Kasumi-1 (cell line): ENCODE measurements at regions not wholly inside any gene's neighbourhood (a gene's known extent, or its start where the extent isn't known, plus 50 kb on each side); places are given as distances from the start of the nearest gene placed in this dataset.

ENCODE experiments used
- DNase-seq, 2 experiments: peaks; one replicate each; lab custom pipeline; 2025; lab: John Stamatoyannopoulos, UW

GRCh38 chr18:51582551-51582950 lies 385.1 kb upstream of the MEX3C start:
- DNase-seq: no peak

- DNase-seq: no peak
These were observed 391.1 kb upstream of the MEX3C start for GRCh38 chr18:51588616-51589015.

DNA sequence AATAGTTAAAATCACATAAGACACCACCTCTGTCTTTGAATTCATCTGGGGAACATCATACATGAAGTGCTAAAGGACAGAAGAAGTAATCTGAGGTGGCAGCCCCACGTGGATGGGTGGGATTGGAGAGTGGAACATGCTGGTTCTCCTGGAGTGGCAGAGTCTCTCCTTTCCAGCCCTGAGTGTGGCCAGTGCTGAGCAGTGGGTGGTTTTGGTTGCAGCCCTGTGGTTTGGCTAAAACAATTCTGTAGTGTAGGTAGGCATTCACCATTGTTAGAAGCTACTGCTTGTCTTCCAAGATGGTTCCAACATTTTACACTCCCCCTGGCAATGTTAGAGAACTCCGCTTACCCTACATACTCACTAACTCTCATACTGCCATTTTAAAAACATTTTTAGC lies 396.4 kb upstream of the MEX3C start:
- no peak for DNase-seq

DNA sequence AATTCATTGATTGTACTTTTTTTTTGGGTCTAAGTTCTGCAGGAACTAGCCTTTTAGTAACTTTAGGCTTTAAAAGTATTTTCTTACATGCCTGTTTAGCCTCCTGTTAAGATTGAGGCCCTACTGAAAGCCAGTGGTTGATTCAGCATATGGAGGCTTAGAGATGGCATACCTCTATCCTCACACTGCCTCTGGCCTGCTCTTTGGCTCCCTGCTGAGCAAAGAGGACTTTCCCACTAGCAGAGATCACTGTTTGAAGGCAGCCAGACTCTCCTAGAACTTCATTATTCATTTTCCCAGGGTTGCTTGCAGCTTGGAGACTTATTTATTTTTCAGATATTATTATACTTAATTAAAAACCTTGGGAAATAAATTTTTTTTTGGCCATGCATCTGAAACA lies 405.6 kb upstream of the MEX3C start:
- DNase-seq: no peak

- no peak for DNase-seq
These were observed 406.1 kb upstream of the MEX3C start for GRCh38 chr18:51603551-51603950.

DNA sequence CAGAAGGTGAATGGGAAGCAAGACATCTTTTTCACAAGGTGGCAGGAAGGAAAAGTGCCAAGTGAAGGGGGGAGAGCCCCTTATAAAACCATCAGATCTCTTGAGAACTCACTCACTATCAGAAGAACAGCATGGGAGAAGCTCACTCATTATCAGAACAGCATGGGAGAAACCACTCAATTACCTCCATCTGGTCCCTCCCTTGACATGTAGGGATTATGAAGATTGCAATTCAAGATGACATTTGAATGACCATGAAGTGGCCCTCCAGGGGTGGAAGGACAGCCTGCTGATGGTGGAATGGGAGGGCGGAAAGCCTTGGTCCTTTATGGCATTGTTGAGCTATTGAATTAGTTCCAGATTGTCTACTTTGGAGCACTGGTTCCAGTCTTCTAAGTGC lies 413.0 kb upstream of the MEX3C start:
- no peak for DNase-seq

- no peak for DNase-seq
These were observed 413.8 kb upstream of the MEX3C start for GRCh38 chr18:51611326-51611725.

DNA sequence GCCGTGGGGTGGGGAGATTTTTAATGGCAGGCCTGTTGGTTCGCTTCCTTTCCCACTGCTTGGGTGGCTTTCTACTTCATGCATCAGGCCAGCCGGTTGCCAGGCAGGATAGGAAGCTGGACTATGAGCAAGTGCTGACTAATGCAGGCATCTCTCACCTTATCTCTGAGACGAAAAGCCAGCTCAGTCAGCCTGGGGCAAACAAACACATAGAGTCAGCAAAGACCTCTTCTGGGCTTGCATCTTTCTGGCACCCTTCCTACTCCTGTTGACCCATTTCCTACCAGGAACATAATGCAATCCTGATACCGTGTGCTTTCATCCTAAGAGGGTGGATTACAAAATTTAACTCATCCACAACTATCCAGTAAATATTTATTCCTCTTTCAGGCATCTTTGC lies 416.6 kb upstream of the MEX3C start:
- no peak for DNase-seq

- no peak for DNase-seq
These were observed 417.6 kb upstream of the MEX3C start for GRCh38 chr18:51614967-51615571.

GRCh38 chr18:51617167-51617566 lies 419.7 kb upstream of the MEX3C start:
- DNase-seq: no peak

DNA sequence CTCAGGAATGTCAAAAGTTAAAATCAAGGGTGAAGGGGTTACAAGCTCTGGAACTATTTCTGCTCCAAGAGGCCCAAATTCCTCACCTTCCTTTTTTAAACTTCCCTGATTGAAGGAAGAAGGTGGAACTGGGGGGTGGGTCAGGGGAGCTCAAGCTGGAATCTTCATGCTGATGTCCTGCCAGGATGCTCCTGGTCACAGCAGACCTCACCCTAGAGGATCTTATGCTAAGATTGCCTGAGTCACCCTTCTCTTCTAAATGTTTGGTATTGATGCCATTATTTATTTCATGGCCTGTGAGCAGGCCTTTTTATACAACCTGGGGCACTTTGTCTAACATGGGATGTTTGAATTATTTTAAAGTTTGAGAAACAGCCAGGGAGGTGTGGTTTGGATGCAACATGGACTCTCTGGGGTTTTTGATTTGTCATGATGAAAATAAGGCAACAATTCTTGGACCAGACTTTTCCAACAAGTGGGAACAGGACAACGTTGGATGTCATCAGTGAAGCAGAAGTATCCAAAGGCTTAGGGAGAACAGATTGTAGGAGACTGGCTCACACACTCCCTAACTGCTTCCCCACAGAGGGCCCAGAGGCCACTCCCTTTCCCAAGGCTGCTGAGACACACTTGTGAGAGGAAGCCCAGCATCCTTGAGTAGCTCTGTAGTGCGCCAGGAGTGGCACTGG lies 420.2 kb upstream of the MEX3C start:
- DNase-seq: no peak

GRCh38 chr18:51619283-51619682 lies 421.8 kb upstream of the MEX3C start:
- DNase-seq: no peak

DNA sequence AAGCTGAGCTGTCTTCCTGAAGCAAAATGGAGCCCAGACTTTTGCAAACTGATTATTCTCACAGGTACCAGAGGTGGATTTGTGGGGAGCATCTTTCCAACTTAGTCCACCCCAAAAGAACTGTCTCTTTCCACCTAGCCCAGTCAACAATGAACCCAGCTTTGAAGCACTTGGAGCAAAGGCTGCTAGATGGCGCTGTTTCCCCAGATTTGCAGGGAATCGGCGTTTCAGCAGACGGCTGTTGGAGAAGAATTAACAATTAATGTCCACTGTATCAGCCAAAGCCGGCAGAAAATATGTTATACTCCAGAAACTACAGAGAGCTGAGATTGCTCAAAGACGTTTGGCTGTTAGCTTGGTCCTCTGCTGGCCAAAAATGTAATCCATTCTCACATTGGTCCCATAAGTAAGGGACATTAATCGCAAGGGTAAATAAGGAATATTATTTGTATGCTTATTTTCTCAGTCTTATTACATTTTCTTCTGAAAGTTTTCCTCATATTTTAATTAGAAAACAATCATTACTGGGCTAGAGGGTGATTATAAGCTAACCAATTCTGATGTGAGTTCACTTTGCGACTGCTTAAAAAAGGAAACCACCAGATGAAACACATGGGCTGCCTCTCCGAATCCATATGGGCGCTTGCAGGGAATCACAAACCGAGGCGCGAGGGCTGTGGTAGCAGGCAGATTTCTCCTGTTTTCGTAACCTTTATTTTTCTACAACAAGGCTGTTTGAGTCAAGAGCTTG lies 423.8 kb upstream of the MEX3C start:
- peak; percentile 73 to 83 for DNase-seq

DNA sequence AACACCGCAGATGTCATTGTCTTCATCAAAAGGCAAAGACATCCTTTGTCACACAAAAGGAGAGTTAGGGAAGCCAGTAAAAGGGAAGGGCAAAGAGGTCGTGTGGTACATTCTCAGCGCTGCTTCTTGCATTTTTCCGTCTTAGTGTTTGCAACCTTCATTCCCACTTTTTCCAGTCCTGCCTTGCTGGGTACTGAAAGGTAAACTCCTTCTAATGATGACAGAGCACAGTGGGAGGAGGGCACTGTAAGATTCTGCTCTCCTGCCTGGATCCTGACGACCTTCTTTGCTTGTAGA lies 424.3 kb upstream of the MEX3C start:
- no peak for DNase-seq

DNA sequence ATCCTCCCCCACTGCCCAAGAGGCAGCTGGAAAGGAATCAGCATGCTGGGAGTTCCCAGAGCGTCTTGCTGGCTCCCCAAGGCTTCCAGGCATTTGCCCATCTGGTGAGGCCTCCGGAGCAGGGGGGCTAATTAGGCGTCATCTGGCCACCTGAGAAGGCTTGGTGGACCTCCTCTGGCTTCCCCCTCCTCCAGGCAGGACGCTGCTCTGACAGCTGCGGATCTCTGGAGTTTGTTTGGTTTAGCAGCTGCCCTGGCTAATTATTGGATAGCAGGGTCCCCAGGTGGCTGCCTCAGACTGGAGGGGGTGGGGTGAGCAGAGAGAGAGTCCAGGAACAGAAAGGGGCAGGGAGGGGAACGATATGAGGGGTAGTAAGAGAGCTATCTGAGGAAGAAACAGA lies 425.2 kb upstream of the MEX3C start:
- no peak for DNase-seq

- DNase-seq: no peak
These were observed 426.2 kb upstream of the MEX3C start for GRCh38 chr18:51623653-51624052.

DNA sequence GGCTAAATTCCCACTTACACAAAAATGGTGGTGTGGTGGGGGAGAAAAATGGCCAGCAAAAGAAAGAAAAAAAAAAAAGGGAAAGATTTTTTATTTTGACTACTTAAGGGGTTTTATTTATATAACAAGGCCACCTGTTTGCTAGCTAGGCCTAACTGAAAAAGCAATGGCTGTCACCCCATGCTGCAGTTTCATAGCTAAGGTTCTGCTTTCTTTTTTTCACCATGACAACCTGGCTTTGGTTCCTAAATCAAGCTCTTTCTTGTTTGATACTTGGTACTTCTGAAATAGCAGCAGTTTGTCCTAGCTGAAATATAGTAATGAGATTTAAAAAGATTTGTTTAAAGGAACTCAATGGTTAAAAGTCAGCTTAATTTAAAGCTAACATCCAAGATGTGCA lies 433.2 kb upstream of the MEX3C start:
- DNase-seq: no peak

- DNase-seq: no peak
These were observed 440.4 kb upstream of the MEX3C start for GRCh38 chr18:51637881-51638280.

DNA sequence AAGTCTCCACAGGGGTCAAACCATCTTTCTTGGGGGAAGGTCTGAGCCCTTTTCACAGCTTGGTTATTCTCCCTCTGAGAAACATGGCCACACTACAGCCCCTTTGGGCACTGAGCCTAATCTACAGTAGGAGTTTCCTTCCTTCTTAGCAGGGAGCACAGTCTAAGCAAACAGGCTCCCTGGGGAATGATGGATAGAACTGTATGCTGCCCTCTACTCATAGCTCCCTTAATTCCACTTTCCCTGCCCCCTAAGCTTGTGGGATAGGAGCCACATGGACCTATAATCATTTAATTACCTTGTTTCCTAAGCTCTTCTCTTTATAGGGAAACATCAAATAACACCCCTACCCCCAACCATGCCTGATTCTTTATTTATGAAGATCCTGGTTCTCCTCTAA lies 442.1 kb upstream of the MEX3C start:
- DNase-seq: no peak

DNA sequence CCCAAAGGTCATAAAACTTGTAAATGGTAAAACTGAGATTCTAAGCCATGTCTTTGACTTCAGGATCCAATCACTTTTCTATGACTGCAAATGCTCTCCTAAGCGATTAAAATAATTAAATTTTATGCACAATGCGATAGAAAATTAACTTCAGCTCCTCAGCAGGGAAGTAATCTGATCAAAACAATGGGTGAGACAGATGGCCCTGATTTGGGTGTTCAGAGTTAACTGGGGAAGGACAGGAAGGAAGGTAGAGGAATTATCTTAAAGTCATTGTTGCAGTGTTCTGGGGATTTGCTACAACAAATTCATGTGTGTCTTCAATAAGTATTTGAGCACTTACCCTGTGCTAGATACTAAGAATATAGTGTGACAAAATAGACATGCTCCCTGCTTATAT lies 446.0 kb upstream of the MEX3C start:
- no peak for DNase-seq

GRCh38 chr18:51645607-51646006 lies 448.1 kb upstream of the MEX3C start:
- DNase-seq: no peak

DNA sequence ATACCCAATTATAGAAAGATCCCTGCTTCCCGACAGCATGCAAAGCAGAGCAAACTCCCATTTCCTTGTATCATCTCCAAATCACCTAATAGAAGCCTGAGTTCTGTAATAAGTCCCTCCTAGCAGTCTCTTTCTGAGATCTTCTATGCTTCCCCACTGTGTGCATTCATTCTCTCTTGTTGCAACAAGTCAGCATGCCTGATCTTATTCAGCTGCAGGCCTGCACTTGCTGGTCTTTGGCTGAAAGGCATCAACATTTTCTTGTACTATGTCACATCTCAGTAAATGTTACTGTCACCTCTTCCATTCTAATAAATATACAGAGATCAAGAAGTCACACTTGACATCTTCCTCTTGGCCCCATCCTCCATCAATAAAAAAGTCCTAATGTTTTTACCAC lies 449.9 kb upstream of the MEX3C start:
- no peak for DNase-seq

- no peak for DNase-seq
These were observed 450.5 kb upstream of the MEX3C start for GRCh38 chr18:51647942-51648341.

DNA sequence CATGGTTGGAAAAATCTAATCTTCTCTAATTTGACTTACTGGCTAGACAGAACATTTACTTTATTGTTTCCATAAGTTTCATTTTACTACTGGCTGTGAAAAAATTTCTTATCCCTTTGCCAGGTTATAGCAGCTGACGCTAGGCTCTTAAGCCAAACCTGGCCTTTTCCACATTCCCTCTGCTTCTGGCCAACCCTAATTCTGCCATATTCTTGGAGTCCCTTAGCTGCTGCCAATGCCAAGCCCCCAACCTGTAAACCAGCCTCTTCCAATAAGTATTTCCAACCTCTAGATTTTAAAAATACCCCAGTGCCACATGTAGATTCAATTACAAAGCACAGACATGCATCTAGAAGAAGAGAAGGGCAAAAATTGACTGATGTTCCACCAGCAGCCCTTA lies 452.3 kb upstream of the MEX3C start:
- DNase-seq: no peak
